Tibial nerve (tissue), 3 donors: ENCODE measurements at regions not wholly inside any gene's neighbourhood (a gene's known extent, or its start where the extent isn't known, plus 50 kb on each side); places are given as distances from the start of the nearest gene placed in this dataset.
"Not testable (repeated sequence)": the region's sequence is repeated elsewhere in the genome, so short reads cannot be mapped to it uniquely, and the experiment has no call there.

Experiments used
- CTCF ChIP-seq, 5 experiments: fragments of 200-600 bp in 3 of 5; fragments of 450-650 bp in 2 of 5; sonication (generic) in 3 of 5; IDR thresholded peaks; one replicate each; pipeline ENCODE4 v1.5.1; 2016 to 2019; ENCODE audit warnings: antibody characterized with exemption in 5 of 5, mild to moderate bottlenecking in 3 of 5, moderate library complexity in 2 of 5
- POLR2A ChIP-seq, 2 donors: fragments of 450-650 bp; IDR thresholded peaks; one replicate each; pipeline ENCODE4 v1.6.1; 2017; ENCODE audit warnings: antibody characterized with exemption in 2 of 2, mild to moderate bottlenecking in 2 of 2, moderate library complexity in 2 of 2

GRCh38 chr1:234819845-234820244, 209.9 kb upstream of the IRF2BP2 start:
- not testable (repeated sequence) for TF ChIP-seq CTCF, POLR2A (IDR thresholded peaks at IDR 0.05)
